ENCODE measurements at regions not wholly inside any gene's neighbourhood (a gene's known extent, or its start where the extent isn't known, plus 50 kb on each side); places are given as distances from the start of the nearest gene placed in this dataset.

- no peak for TF ChIP-seq CTCF (IDR thresholded peaks at IDR 0.05; ENCODE audit: insufficient read depth, low read depth, low read length, missing control alignments)
- DNase-seq (ENCODE audit: low read depth) = no peak
- no peak overlapping the region for H3K4me3 ChIP-seq (ENCODE audit: low read depth, low read length)
Measured at GRCh38 chr4:38378478-38378877, 285.5 kb upstream of the KLF3 start.

- no peak overlapping the region for H3K4me3 ChIP-seq (ENCODE audit: low read depth, low read length)
- DNase-seq (ENCODE audit: low read depth) = no peak
- TF ChIP-seq CTCF (IDR thresholded peaks at IDR 0.05; ENCODE audit: insufficient read depth, low read depth, low read length, missing control alignments) = no peak
Measured at GRCh38 chr4:38381788-38382187, 282.2 kb upstream of the KLF3 start.

GRCh38 chr4:38382520-38382919 is 281.5 kb upstream of the KLF3 start:
- TF ChIP-seq CTCF (IDR thresholded peaks at IDR 0.05; ENCODE audit: insufficient read depth, low read depth, low read length, missing control alignments) = no peak
- no peak for DNase-seq (ENCODE audit: low read depth)
- no peak overlapping the region for H3K4me3 ChIP-seq (ENCODE audit: low read depth, low read length)

GRCh38 chr4:38383646-38384121 is 280.3 kb upstream of the KLF3 start:
- no peak for TF ChIP-seq CTCF (IDR thresholded peaks at IDR 0.05; ENCODE audit: insufficient read depth, low read depth, low read length, missing control alignments)
- DNase-seq (ENCODE audit: low read depth) = no peak
- no peak overlapping the region for H3K4me3 ChIP-seq (ENCODE audit: low read depth, low read length)

GRCh38 chr4:38385093-38386004 is 278.6 kb upstream of the KLF3 start:
- no peak overlapping the region for H3K4me3 ChIP-seq (ENCODE audit: low read depth, low read length)
- no peak for TF ChIP-seq CTCF (IDR thresholded peaks at IDR 0.05; ENCODE audit: insufficient read depth, low read depth, low read length, missing control alignments)
- no peak for DNase-seq (ENCODE audit: low read depth)

GRCh38 chr4:38386005-38386551 is 277.9 kb upstream of the KLF3 start:
- H3K4me3 ChIP-seq (ENCODE audit: low read depth, low read length) = no peak overlapping the region
- TF ChIP-seq CTCF (IDR thresholded peaks at IDR 0.05; ENCODE audit: insufficient read depth, low read depth, low read length, missing control alignments) = no peak
- DNase-seq (ENCODE audit: low read depth) = no peak
